ENCODE measurements at regions not wholly inside any gene's neighbourhood (a gene's known extent, or its start where the extent isn't known, plus 50 kb on each side); places are given as distances from the start of the nearest gene placed in this dataset.

DNA sequence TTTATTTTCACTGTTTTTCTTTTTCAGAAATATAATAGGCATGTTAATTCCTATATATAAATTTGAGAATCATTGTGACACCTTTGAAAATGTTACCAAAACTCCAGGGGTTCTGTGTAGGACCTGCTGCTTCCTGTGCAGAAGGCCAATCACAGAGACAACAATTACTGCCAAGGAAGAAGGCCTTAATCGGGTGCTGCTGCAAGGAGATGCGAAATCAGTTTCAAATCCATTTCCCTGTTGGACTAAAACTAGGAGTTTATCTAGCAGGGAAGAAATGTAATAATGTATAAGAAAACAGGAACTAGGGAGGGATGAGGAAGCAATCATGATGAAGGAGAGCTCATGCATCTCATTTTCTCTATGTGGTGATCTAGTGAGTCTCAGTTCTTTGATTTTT is 209.7 kb upstream of the NUDT12 start:
- no peak overlapping the region for H3K4me3 ChIP-seq (ENCODE audit: low read depth in 2 of 2, low read length in 1 of 2)
- peaks cover 0 to 4% of the 10 kb centered on the region in 2 experiments; a peak in 1 of 4 replicates for H3K4me1 ChIP-seq (ENCODE audit: control insufficient read depth in 1 of 2, insufficient read depth in 2 of 2, low read depth in 1 of 2, low read length in 1 of 2)
- 70% methylated on average over 2 of the region's 2 CpGs for WGBS (ENCODE audit: low lambda C conversion rate)
- no peaks in the 10 kb centered on the region for H4K20me1 ChIP-seq (ENCODE audit: insufficient read depth)
- CTCF ChIA-PET, result no interaction called here
- no peak overlapping the region for H2AFZ ChIP-seq (ENCODE audit: low read depth)
- H3K9ac ChIP-seq, result no peak overlapping the region
- no peaks in the 10 kb centered on the region for H3K79me2 ChIP-seq (ENCODE audit: insufficient read depth)
- no peaks in the 10 kb centered on the region for H3F3A ChIP-seq (replicated peaks; ENCODE audit: insufficient read depth)
- no peak overlapping the region for H3K4me2 ChIP-seq
- H3K9me2 ChIP-seq, result no peaks in the 10 kb centered on the region
- DNase-seq, result no peak
- no peaks in the 10 kb centered on the region for H3K36me3 ChIP-seq (replicated peaks in 1 of 2; ENCODE audit: control insufficient read depth in 1 of 2, insufficient read depth in 2 of 2, low read length in 1 of 2)
- POLR2A ChIA-PET, result no interaction called here
- H3K27me3 ChIP-seq (ENCODE audit: insufficient read depth), result no peaks in the 10 kb centered on the region
- no peak overlapping the region for H3K27ac ChIP-seq (ENCODE audit: low read depth in 2 of 2, low read length in 1 of 2)
- H3K9me3 ChIP-seq, result no peaks in the 10 kb centered on the region
- TF ChIP-seq SIN3A (IDR thresholded peaks at IDR 0.05; ENCODE audit: borderline replicate concordance, low read depth, low read length), result no peak
- TF ChIP-seq, protein P1, sequence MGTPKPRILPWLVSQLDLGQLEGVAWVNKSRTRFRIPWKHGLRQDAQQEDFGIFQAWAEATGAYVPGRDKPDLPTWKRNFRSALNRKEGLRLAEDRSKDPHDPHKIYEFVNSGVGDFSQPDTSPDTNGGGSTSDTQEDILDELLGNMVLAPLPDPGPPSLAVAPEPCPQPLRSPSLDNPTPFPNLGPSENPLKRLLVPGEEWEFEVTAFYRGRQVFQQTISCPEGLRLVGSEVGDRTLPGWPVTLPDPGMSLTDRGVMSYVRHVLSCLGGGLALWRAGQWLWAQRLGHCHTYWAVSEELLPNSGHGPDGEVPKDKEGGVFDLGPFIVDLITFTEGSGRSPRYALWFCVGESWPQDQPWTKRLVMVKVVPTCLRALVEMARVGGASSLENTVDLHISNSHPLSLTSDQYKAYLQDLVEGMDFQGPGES (IDR thresholded peaks at IDR 0.05; ENCODE audit: low read depth, low read length), result no peak
- TF ChIP-seq NRF1 (IDR thresholded peaks at IDR 0.05; ENCODE audit: low read depth, low read length), result no peak
- no peak for TF ChIP-seq TEAD4 (IDR thresholded peaks at IDR 0.05; ENCODE audit: borderline replicate concordance, insufficient read depth)
- TF ChIP-seq FOSL2 (IDR thresholded peaks at IDR 0.05; ENCODE audit: borderline replicate concordance, low read depth), result no peak
- TF ChIP-seq RCOR1 (IDR thresholded peaks at IDR 0.05; ENCODE audit: low read length), result no peak
- TF ChIP-seq, protein P2, sequence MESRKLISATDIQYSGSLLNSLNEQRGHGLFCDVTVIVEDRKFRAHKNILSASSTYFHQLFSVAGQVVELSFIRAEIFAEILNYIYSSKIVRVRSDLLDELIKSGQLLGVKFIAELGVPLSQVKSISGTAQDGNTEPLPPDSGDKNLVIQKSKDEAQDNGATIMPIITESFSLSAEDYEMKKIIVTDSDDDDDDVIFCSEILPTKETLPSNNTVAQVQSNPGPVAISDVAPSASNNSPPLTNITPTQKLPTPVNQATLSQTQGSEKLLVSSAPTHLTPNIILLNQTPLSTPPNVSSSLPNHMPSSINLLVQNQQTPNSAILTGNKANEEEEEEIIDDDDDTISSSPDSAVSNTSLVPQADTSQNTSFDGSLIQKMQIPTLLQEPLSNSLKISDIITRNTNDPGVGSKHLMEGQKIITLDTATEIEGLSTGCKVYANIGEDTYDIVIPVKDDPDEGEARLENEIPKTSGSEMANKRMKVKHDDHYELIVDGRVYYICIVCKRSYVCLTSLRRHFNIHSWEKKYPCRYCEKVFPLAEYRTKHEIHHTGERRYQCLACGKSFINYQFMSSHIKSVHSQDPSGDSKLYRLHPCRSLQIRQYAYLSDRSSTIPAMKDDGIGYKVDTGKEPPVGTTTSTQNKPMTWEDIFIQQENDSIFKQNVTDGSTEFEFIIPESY (IDR thresholded peaks at IDR 0.05; ENCODE audit: borderline replicate concordance, low read depth), result no peak
- TF ChIP-seq GATA2 (CRISPR knock-in tag; IDR thresholded peaks at IDR 0.05), result no peak
- TF ChIP-seq POLR2AphosphoS5 (IDR thresholded peaks at IDR 0.05; ENCODE audit: low read depth, low read length), result no peak
- no peak for TF ChIP-seq FOXM1 (IDR thresholded peaks at IDR 0.05; ENCODE audit: low read depth)

DNA sequence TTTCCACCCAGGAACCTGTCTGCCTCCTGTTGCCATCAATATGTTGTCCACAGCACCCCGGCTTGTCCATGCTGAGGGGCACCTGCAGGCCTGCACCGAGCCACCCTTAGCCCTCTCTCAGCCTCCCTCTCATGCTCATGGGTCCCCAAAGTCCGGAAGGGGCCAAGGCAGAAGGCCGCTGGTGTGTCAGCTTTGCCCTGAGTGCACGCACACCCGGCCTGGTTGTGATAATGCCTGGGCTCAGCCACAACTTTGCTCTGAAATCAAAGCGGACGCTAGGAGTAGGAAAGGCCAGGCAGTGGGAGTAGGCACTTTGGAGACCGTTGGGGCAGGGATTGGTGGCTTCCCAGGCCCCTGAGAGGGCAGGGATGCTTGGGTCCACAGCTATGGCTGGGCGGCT is 201.8 kb upstream of the NUDT12 start:
- Histone ChIP-seq H3K27ac (ENCODE audit: low read depth in 2 of 2, low read length in 1 of 2) (no peak overlapping the region), H3K36me3 (replicated peaks in 1 of 2; ENCODE audit: control insufficient read depth in 1 of 2, insufficient read depth in 2 of 2, low read length in 1 of 2) (no peaks in the 10 kb centered on the region), H3K4me3 (ENCODE audit: low read depth in 2 of 2, low read length in 1 of 2) (no peak overlapping the region), H3F3A (replicated peaks; ENCODE audit: insufficient read depth) (no peaks in the 10 kb centered on the region), H3K27me3 (ENCODE audit: insufficient read depth) (no peaks in the 10 kb centered on the region), H3K4me1 (ENCODE audit: control insufficient read depth in 1 of 2, insufficient read depth in 2 of 2, low read depth in 1 of 2, low read length in 1 of 2) (peaks cover 0 to 2% of the 10 kb centered on the region in 2 experiments; a peak in 2 of 4 replicates), H3K9me3 (no peaks in the 10 kb centered on the region), H3K79me2 (ENCODE audit: insufficient read depth) (no peaks in the 10 kb centered on the region), H4K20me1 (ENCODE audit: insufficient read depth) (no peaks in the 10 kb centered on the region), H2AFZ (ENCODE audit: low read depth) (no peak overlapping the region), H3K9ac (no peak overlapping the region), H3K4me2 (no peak overlapping the region), H3K9me2 (no peaks in the 10 kb centered on the region)
- TF ChIP-seq RCOR1 (IDR thresholded peaks at IDR 0.05; ENCODE audit: low read length) (no peak), GABPA (IDR thresholded peaks at IDR 0.05; ENCODE audit: low read depth) (no peak), YY1 (IDR thresholded peaks at IDR 0.05; ENCODE audit: low read depth) (no peak), FOXJ3 (CRISPR knock-in tag; IDR thresholded peaks at IDR 0.05) (no peak), POLR2AphosphoS5 (IDR thresholded peaks at IDR 0.05; ENCODE audit: low read depth, low read length) (no peak), CHD2 (IDR thresholded peaks at IDR 0.05; ENCODE audit: low read length, partially characterized antibody) (no peak), JUND (IDR thresholded peaks at IDR 0.05) (no peak), GATA2 (CRISPR knock-in tag; IDR thresholded peaks at IDR 0.05) (no peak), EP300 (IDR thresholded peaks at IDR 0.05; ENCODE audit: borderline replicate concordance in 1 of 2, low read depth in 1 of 2, low read length in 1 of 2) (no peak), TEAD4 (IDR thresholded peaks at IDR 0.05; ENCODE audit: borderline replicate concordance, insufficient read depth) (no peak)
- DNase-seq, result no peak
- CTCF ChIA-PET, result interaction anchor here (1.2 to 2.5 kb wide), 2 partner anchors 10 to 177 kb away, joined by 3 to 7 read pairs; no protein-coding TSS in a partner anchor
- POLR2A ChIA-PET, result no interaction called here
- 64% methylated on average over 8 of the region's 10 CpGs for WGBS (ENCODE audit: low lambda C conversion rate)
